ENCODE measurements at regions not wholly inside any gene's neighbourhood (a gene's known extent, or its start where the extent isn't known, plus 50 kb on each side); places are given as distances from the start of the nearest gene placed in this dataset.

GRCh38 chr13:74931698-74932433, 550.1 kb downstream of the TBC1D4 start:
- TF ChIP-seq EZH2 (IDR thresholded peaks at IDR 0.05; ENCODE audit: borderline replicate concordance) (no peak), EZH2phosphoT487 (IDR thresholded peaks at IDR 0.05; ENCODE audit: low read depth, severe bottlenecking, unreplicated experiment) (no peak), CTCF (IDR thresholded peaks at IDR 0.05; ENCODE audit: poor library complexity) (no peak)
- Histone ChIP-seq H3K27me3 (no peaks in the 10 kb centered on the region), H3K36me3 (replicated peaks; ENCODE audit: insufficient read depth, low read depth) (no peaks in the 10 kb centered on the region)

GRCh38 chr13:74930402-74931165, 551.4 kb downstream of the TBC1D4 start:
- H3K4me1 ChIP-seq (ENCODE audit: insufficient read depth), result no peaks in the 10 kb centered on the region
- no peaks in the 10 kb centered on the region for H3K9me3 ChIP-seq (ENCODE audit: low read depth)
- H3K27me3 ChIP-seq, result no peaks in the 10 kb centered on the region
- no peaks in the 10 kb centered on the region for H3K9me2 ChIP-seq (replicated peaks; ENCODE audit: insufficient read depth)
- DNase-seq (ENCODE audit: low spot score), result no peak
- H3K4me2 ChIP-seq, result no peak overlapping the region
- H3K79me2 ChIP-seq, result no peaks in the 10 kb centered on the region
- no peaks in the 10 kb centered on the region for H3K36me3 ChIP-seq (replicated peaks; ENCODE audit: insufficient read depth, low read depth)
- no peak overlapping the region for H3K27ac ChIP-seq
- TF ChIP-seq EZH2 (IDR thresholded peaks at IDR 0.05; ENCODE audit: borderline replicate concordance), result no peak
- no peak for TF ChIP-seq EZH2phosphoT487 (IDR thresholded peaks at IDR 0.05; ENCODE audit: low read depth, severe bottlenecking, unreplicated experiment)
- no peak for TF ChIP-seq CTCF (IDR thresholded peaks at IDR 0.05; ENCODE audit: poor library complexity)
- H3K4me3 ChIP-seq, result no peak overlapping the region
- H4K20me1 ChIP-seq (ENCODE audit: insufficient read depth, poor library complexity, severe bottlenecking), result no peaks in the 10 kb centered on the region
- no peak overlapping the region for H2AFZ ChIP-seq
- WGBS (ENCODE audit: low lambda C conversion rate, missing lambda C conversion rate), result 92% methylated on average over 3 of the region's 3 CpGs

More at GRCh38 chr13:74931698-74932433, 550.1 kb downstream of the TBC1D4 start:
- no peak for DNase-seq (ENCODE audit: low spot score)
- H3K4me3 ChIP-seq, result no peak overlapping the region
- no peaks in the 10 kb centered on the region for H3K79me2 ChIP-seq
- H2AFZ ChIP-seq, result no peak overlapping the region
- H4K20me1 ChIP-seq (ENCODE audit: insufficient read depth, poor library complexity, severe bottlenecking), result no peaks in the 10 kb centered on the region
- no peaks in the 10 kb centered on the region for H3K9me2 ChIP-seq (replicated peaks; ENCODE audit: insufficient read depth)
- H3K4me1 ChIP-seq (ENCODE audit: insufficient read depth), result no peaks in the 10 kb centered on the region
- no peaks in the 10 kb centered on the region for H3K9me3 ChIP-seq (ENCODE audit: low read depth)
- H3K4me2 ChIP-seq, result no peak overlapping the region
- H3K27ac ChIP-seq, result no peak overlapping the region

GRCh38 chr13:74929436-74929835, 552.5 kb downstream of the TBC1D4 start:
- no peaks in the 10 kb centered on the region for H3K27me3 ChIP-seq
- TF ChIP-seq EZH2phosphoT487 (IDR thresholded peaks at IDR 0.05; ENCODE audit: low read depth, severe bottlenecking, unreplicated experiment), result no peak
- TF ChIP-seq EZH2 (IDR thresholded peaks at IDR 0.05; ENCODE audit: borderline replicate concordance), result no peak
- no peak for TF ChIP-seq CTCF (IDR thresholded peaks at IDR 0.05; ENCODE audit: poor library complexity)
- H4K20me1 ChIP-seq (ENCODE audit: insufficient read depth, poor library complexity, severe bottlenecking), result no peaks in the 10 kb centered on the region
- H2AFZ ChIP-seq, result no peak overlapping the region
- no peaks in the 10 kb centered on the region for H3K79me2 ChIP-seq
- no peak for DNase-seq (ENCODE audit: low spot score)
- H3K27ac ChIP-seq, result no peak overlapping the region
- WGBS (ENCODE audit: low lambda C conversion rate, missing lambda C conversion rate), result 60% methylated on average over 2 of the region's 2 CpGs
- no peaks in the 10 kb centered on the region for H3K36me3 ChIP-seq (replicated peaks; ENCODE audit: insufficient read depth, low read depth)
- H3K4me3 ChIP-seq, result no peak overlapping the region
- no peaks in the 10 kb centered on the region for H3K9me2 ChIP-seq (replicated peaks; ENCODE audit: insufficient read depth)
- H3K4me1 ChIP-seq (ENCODE audit: insufficient read depth), result no peaks in the 10 kb centered on the region
- H3K4me2 ChIP-seq, result no peak overlapping the region
- no peaks in the 10 kb centered on the region for H3K9me3 ChIP-seq (ENCODE audit: low read depth)
